Naive thymus-derived CD8-positive, alpha-beta T cell (primary cell): ENCODE measurements at regions not wholly inside any gene's neighbourhood (a gene's known extent, or its start where the extent isn't known, plus 50 kb on each side); places are given as distances from the start of the nearest gene placed in this dataset.

Source experiments
- ATAC-seq, 2 donors: fragments of 150-1000 bp; cut with Tn5 transposase in 1 of 2; sonication (Bioruptor Pico), chemical (Tn5 transposase) in 1 of 2; 1 replicate in 1 of 2; 2 replicates in 1 of 2; pipeline ENCODE4 v1.10.0; 2021; ENCODE audit warnings: mild to moderate bottlenecking in 2 of 2, moderate library complexity in 2 of 2
- POLR2A ChIA-PET: fragments of 350-600 bp; sonication (Branson Sonifier 250); formaldehyde crosslinking; loops from one replicate; lab custom pipeline; 2021; ENCODE audit warnings: antibody characterized with exemption; lab: Charles Lee
- DNase-seq, 10 donors: peaks; one replicate each; pipeline versions ENCODE4 v3.0.0 to v3.0.0-alpha.2; 2020 to 2022
- H3K27ac Mint-ChIP-seq, 10 donors: one replicate each; pipeline ENCODE4 v1.8.0; 2020 to 2022; ENCODE audit warnings: mild to moderate bottlenecking in 10 of 10, mixed read lengths in 10 of 10, moderate library complexity in 4 of 10, inconsistent platforms in 1 of 10
- H3K27me3 Mint-ChIP-seq, 5 donors: one replicate each; pipeline ENCODE4 v1.8.0; 2021 to 2022; ENCODE audit warnings: mixed read lengths in 5 of 5
- H3K36me3 Mint-ChIP-seq, 3 donors: one replicate each; pipeline ENCODE4 v1.8.0; 2020 to 2022; ENCODE audit warnings: mixed read lengths in 3 of 3, mild to moderate bottlenecking in 2 of 3, inconsistent platforms in 1 of 3
- H3K4me1 Mint-ChIP-seq, 4 donors: one replicate each; pipeline ENCODE4 v1.8.0; 2021 to 2022; ENCODE audit warnings: mixed read lengths in 4 of 4
- H3K4me3 Mint-ChIP-seq, 10 donors: one replicate each; pipeline ENCODE4 v1.8.0; 2020 to 2022; ENCODE audit warnings: mild to moderate bottlenecking in 10 of 10, mixed read lengths in 10 of 10, moderate library complexity in 6 of 10, inconsistent platforms in 1 of 10
- H3K9me3 Mint-ChIP-seq, 9 donors: one replicate each; pipeline ENCODE4 v1.8.0; 2020 to 2022; ENCODE audit warnings: mixed read lengths in 9 of 9, mild to moderate bottlenecking in 3 of 9, inconsistent platforms in 1 of 9, moderate library complexity in 1 of 9

DNA sequence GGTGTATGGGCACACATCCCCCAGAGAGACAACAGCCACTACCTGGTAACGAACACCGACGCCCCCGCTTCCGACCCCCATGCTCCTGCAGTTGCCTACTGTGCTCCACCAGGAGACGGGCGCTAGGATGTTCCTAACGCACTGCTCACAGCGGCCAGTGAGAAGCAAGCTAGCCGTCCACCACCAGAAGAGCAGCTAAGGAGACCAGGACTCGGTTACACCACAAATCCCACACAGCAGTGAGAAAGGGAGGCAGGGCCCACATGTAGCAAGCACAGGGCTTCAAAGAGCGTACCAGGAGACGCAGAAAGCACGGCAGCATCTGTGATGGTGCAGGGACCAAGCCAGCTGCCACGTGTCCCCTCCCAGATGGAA is 117.0 kb downstream of the NCOR2 start:
- H3K4me1 Mint-ChIP-seq = peaks cover 28 to 66% (median 52%) of the 10 kb centered on the region in 4 donors
- H3K27ac Mint-ChIP-seq = peak overlapping the region in 2 of 10 donors; percentile 63 to 90
- H3K4me3 Mint-ChIP-seq = peak overlapping the region in 1 of 10 donors; percentile 7
- DNase-seq (no peak), ATAC-seq (no peak)
- peaks cover 0 to 17% (median 9%) of the 10 kb centered on the region in 3 donors for H3K36me3 Mint-ChIP-seq
- no peaks in the 10 kb centered on the region for H3K9me3 Mint-ChIP-seq
- POLR2A ChIA-PET = no interaction called here
- H3K27me3 Mint-ChIP-seq = no peaks in the 10 kb centered on the region

- ATAC-seq (no peak), DNase-seq (no peak)
- peak overlapping the region in 3 of 10 donors; percentile 22 to 65 (median 63) for H3K27ac Mint-ChIP-seq
- H3K9me3 Mint-ChIP-seq = no peaks in the 10 kb centered on the region
- no peak overlapping the region for H3K4me3 Mint-ChIP-seq
- POLR2A ChIA-PET = no interaction called here
- H3K4me1 Mint-ChIP-seq = peaks cover 26 to 62% (median 47%) of the 10 kb centered on the region in 4 donors
- no peaks in the 10 kb centered on the region for H3K27me3 Mint-ChIP-seq
- H3K36me3 Mint-ChIP-seq = peaks cover 0 to 18% (median 9%) of the 10 kb centered on the region in 3 donors
Observed at GRCh38 chr12:124449623-124450375, 117.6 kb downstream of the NCOR2 start.

GRCh38 chr12:124448955-124449622 is 118.3 kb downstream of the NCOR2 start:
- POLR2A ChIA-PET = no interaction called here
- DNase-seq (no peak), ATAC-seq (no peak)
- peak overlapping the region in 1 of 10 donors; percentile 78 for H3K27ac Mint-ChIP-seq
- peaks cover 0 to 25% (median 9%) of the 10 kb centered on the region in 3 donors for H3K36me3 Mint-ChIP-seq
- H3K27me3 Mint-ChIP-seq = no peaks in the 10 kb centered on the region
- no peaks in the 10 kb centered on the region for H3K9me3 Mint-ChIP-seq
- no peak overlapping the region for H3K4me3 Mint-ChIP-seq
- peaks cover 27 to 62% (median 43%) of the 10 kb centered on the region in 4 donors for H3K4me1 Mint-ChIP-seq

- H3K27ac Mint-ChIP-seq = peak overlapping the region in 2 of 10 donors; percentile 19 to 78
- POLR2A ChIA-PET = no interaction called here
Observed at GRCh38 chr12:124448241-124448954, 119.0 kb downstream of the NCOR2 start.

DNA sequence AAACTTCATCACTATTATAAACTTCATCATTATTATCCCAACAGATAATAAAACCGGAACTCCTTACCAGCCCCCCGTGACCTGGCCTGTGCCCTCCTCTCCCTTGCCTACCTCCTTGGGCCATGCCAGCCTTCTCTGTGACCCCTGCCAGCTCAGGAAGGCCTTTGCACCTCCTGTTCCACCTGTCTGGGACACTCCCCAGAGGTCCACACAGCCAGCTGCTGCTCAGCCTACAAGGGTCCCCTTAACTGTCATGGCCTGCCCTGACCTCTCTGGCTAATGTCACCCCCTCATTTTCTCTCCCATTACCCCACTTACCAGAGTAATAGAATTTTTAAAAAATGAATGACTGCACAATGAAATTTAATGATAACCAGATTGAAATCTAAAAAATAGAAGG is 121.0 kb downstream of the NCOR2 start:
- Mint-ChIP-seq H3K4me3 (no peak overlapping the region), H3K27ac (peak overlapping the region in 4 of 10 donors; percentile 65 to 75 (median 69)), H3K36me3 (peaks cover 0 to 40% (median 12%) of the 10 kb centered on the region in 3 donors), H3K4me1 (peaks cover 20 to 47% (median 32%) of the 10 kb centered on the region in 4 donors), H3K9me3 (no peaks in the 10 kb centered on the region), H3K27me3 (no peaks in the 10 kb centered on the region)
- POLR2A ChIA-PET = no interaction called here
- no peak for ATAC-seq
- DNase-seq = no peak

More at GRCh38 chr12:124448241-124448954, 119.0 kb downstream of the NCOR2 start:
- Mint-ChIP-seq H3K36me3 (peaks cover 0 to 29% (median 9%) of the 10 kb centered on the region in 3 donors), H3K4me3 (peak overlapping the region in 1 of 10 donors; percentile 33), H3K9me3 (no peaks in the 10 kb centered on the region), H3K27me3 (no peaks in the 10 kb centered on the region), H3K4me1 (peaks cover 27 to 56% (median 38%) of the 10 kb centered on the region in 4 donors)
- no peak for ATAC-seq
- DNase-seq = no peak

GRCh38 chr12:124445826-124446225 is 121.6 kb downstream of the NCOR2 start:
- Mint-ChIP-seq H3K9me3 (no peaks in the 10 kb centered on the region), H3K4me3 (no peak overlapping the region), H3K27me3 (no peaks in the 10 kb centered on the region), H3K4me1 (peaks cover 15 to 42% (median 27%) of the 10 kb centered on the region in 4 donors), H3K27ac (no peak overlapping the region), H3K36me3 (peaks cover 0 to 44% (median 12%) of the 10 kb centered on the region in 3 donors)
- ATAC-seq (no peak), DNase-seq (no peak)
- POLR2A ChIA-PET = no interaction called here

GRCh38 chr12:124445121-124445718 is 122.2 kb downstream of the NCOR2 start:
- H3K4me1 Mint-ChIP-seq = peaks cover 9 to 41% (median 24%) of the 10 kb centered on the region in 4 donors
- H3K9me3 Mint-ChIP-seq = no peaks in the 10 kb centered on the region
- H3K27me3 Mint-ChIP-seq = no peaks in the 10 kb centered on the region
- no peak for DNase-seq
- no peak overlapping the region for H3K4me3 Mint-ChIP-seq
- no peak overlapping the region for H3K27ac Mint-ChIP-seq
- peaks cover 0 to 44% (median 12%) of the 10 kb centered on the region in 3 donors for H3K36me3 Mint-ChIP-seq
- POLR2A ChIA-PET = no interaction called here
- ATAC-seq = no peak

DNA sequence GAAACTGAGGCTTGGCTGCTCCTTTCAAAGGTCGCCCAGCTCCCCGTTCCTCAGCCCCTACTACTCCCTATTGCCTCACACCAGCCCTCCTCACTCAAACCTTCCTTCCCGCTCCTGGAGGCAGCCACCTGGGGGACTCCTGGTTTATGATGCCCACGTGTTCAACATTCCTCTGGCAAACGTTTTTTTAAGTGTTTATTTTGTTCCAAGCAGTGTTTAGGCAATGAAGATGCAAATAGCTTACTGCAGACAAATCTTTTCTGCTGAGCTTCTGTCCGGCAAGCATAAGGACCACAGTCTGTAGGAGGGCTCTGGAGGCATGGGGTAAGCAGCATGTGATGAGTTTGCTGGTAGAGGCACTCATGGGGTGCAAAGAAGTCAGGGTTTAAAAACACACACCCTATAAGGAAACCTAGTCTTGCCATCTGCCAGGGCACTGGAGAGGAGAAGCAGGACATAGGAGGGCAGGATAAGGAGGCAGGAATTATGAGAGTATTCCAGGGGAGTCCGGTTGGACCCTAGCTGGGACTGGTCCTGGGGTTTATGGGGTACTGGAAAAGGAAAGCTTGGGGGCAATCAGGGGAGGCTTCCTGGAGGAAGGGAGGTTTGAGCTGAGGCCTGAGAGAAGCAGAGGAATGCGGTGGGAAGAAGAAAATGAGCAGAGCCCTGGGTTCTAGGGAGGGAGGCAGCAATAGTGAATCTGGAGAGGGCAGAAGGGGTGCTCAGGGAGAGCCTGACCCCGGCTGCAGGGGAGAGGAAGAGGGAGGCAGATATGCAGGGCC is 123.3 kb downstream of the NCOR2 start:
- ATAC-seq = no peak
- no peaks in the 10 kb centered on the region for H3K27me3 Mint-ChIP-seq
- DNase-seq = no peak
- peak overlapping the region in 2 of 10 donors; percentile 32 to 83 for H3K27ac Mint-ChIP-seq
- POLR2A ChIA-PET = interaction anchor here (0.6 kb wide), 1 partner anchor 22 kb away, joined by 3 read pairs; no protein-coding TSS in a partner anchor
- peaks cover 0 to 42% (median 10%) of the 10 kb centered on the region in 3 donors for H3K36me3 Mint-ChIP-seq
- H3K4me3 Mint-ChIP-seq = no peak overlapping the region
- no peaks in the 10 kb centered on the region for H3K9me3 Mint-ChIP-seq
- peaks cover 2 to 33% (median 19%) of the 10 kb centered on the region in 4 donors for H3K4me1 Mint-ChIP-seq

DNA sequence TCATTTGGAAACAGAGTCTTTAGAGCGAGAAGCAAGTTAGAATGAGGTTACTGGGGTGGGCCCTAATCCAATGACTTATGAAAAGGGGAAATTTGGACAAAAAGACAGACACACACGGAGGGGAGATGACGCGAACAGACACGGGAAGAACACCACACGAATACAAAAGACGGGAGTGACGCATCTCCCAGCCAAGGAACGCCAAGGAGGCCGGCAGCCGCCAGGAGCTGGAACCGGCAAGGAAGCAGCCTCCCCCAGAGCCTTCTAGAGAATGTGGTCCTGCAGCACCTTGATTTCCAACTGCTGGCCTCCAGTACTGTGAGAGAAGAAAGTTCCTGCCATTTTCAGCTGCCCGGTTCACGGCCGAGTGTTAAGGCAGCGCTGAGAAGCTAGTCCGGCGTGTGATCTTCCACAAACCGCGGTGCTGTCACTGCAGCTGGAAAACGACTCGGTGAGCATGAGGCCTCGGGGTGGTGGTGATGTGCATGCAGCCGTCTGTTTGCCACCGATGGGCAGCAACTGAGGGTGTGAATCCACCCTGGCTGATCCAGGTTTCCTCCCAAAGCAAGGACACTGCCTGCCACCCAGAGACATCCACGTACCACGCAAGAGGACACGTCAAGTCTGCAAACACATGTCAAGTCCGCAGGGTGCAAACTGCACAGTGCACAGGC is 124.5 kb downstream of the NCOR2 start:
- Mint-ChIP-seq H3K27me3 (no peaks in the 10 kb centered on the region), H3K4me1 (peaks cover 0 to 29% (median 14%) of the 10 kb centered on the region in 4 donors)
- POLR2A ChIA-PET = no interaction called here

DNA sequence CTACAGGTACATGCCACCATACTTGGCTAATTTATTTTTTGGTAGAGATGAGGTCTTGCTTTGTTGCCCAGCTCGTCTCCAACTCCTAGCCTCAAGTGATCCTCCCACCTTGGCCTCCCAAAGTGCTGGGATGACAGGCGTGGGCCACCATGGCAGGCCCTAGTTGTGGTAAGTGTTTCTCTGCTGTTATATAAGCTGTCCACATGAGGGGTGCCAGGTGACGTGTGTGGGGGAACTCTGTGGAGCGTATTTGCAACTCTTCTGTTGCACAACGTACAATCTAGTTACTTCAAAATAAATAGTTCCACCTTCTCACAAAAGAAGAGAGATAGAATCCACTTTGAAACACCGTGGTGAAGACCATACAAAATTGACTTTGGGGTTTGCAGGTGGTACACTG is 125.1 kb downstream of the NCOR2 start:
- Mint-ChIP-seq H3K27ac (peak overlapping the region in 1 of 10 donors; percentile 57), H3K9me3 (no peaks in the 10 kb centered on the region), H3K4me3 (no peak overlapping the region), H3K36me3 (peaks cover 0 to 37% (median 5%) of the 10 kb centered on the region in 3 donors), H3K4me1 (peaks cover 0 to 32% (median 15%) of the 10 kb centered on the region in 4 donors), H3K27me3 (no peaks in the 10 kb centered on the region)
- DNase-seq (no peak), ATAC-seq (no peak)
- POLR2A ChIA-PET = no interaction called here

More for the DNA sequence above, 124.5 kb downstream of the NCOR2 start:
- H3K4me3 Mint-ChIP-seq = no peak overlapping the region
- DNase-seq (no peak), ATAC-seq (no peak)
- peaks cover 0 to 36% (median 5%) of the 10 kb centered on the region in 3 donors for H3K36me3 Mint-ChIP-seq
- peak overlapping the region in 1 of 10 donors; percentile 57 for H3K27ac Mint-ChIP-seq
- no peaks in the 10 kb centered on the region for H3K9me3 Mint-ChIP-seq
